IPS-15b (cell line): ENCODE measurements at regions not wholly inside any gene's neighbourhood (a gene's known extent, or its start where the extent isn't known, plus 50 kb on each side); places are given as distances from the start of the nearest gene placed in this dataset.

Experiments
- H3K27me3 ChIP-seq: one replicate; pipeline ENCODE4 v1.6.1; 2013; ENCODE audit warnings: low read length; ENCODE audit not compliant: control insufficient read depth, insufficient read depth
- H3K36me3 ChIP-seq: one replicate; pipeline ENCODE4 v1.6.1; 2013; ENCODE audit warnings: low read length; ENCODE audit not compliant: control insufficient read depth, insufficient read depth
- H3K4me1 ChIP-seq: one replicate; pipeline ENCODE4 v1.6.1; 2013; ENCODE audit warnings: mild to moderate bottlenecking, low read length; ENCODE audit not compliant: control insufficient read depth, insufficient read depth
- H3K4me3 ChIP-seq: one replicate; pipeline ENCODE4 v1.5.1; 2013; ENCODE audit warnings: low read depth, low read length
- H3K9ac ChIP-seq: one replicate; pipeline ENCODE4 v1.6.1; 2013; ENCODE audit warnings: low read depth, mild to moderate bottlenecking, low read length
- H3K9me3 ChIP-seq: one replicate; pipeline ENCODE4 v1.6.1; 2013; ENCODE audit warnings: mild to moderate bottlenecking, low read length; ENCODE audit not compliant: control insufficient read depth, insufficient read depth

DNA sequence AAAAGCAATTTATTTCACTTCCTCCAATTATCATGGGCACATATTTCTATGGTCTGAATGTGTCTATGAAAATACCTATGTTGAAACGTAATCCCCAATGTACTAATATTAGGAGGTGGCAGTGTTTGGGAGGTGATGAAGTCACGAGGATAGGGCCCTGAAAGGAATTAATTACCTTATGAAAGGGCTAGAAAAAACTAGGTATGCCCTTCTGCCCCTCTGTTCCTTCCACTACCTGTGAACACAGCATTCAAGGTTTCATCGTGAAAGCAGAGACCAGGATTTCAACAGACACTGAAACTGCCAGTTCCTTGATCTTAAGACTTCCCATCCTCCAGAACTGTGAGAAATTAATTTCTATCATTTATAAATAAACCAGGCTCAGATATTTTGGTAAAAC is 1037.1 kb upstream of the C9orf72 start:
- no peaks in the 10 kb centered on the region for H3K4me1 ChIP-seq
- no peaks in the 10 kb centered on the region for H3K9me3 ChIP-seq
- no peaks in the 10 kb centered on the region for H3K36me3 ChIP-seq
- H3K9ac ChIP-seq: no peak overlapping the region
- no peaks in the 10 kb centered on the region for H3K27me3 ChIP-seq
- H3K4me3 ChIP-seq: no peak overlapping the region

DNA sequence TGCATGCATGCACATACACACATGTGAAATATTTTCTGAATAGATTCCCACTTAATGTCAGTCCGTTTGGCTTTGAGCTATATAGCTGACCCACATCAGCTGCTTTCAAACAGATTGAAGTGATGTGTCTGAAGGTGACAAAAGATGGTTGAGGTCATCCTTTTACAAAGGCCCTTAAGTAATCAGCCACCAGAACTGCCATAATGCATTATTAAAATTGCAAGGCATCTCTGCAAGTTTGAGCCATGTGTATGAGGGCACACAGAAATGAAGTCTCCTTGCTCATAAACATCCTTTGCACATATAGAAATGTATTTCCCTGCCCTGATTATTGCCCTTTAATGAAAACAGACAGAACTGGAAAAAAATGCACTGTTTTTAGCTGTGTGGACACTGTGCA is 1043.0 kb upstream of the C9orf72 start:
- Histone ChIP-seq H3K36me3 (no peaks in the 10 kb centered on the region), H3K9me3 (no peaks in the 10 kb centered on the region), H3K27me3 (no peaks in the 10 kb centered on the region), H3K9ac (no peak overlapping the region), H3K4me1 (no peaks in the 10 kb centered on the region), H3K4me3 (no peak overlapping the region)

DNA sequence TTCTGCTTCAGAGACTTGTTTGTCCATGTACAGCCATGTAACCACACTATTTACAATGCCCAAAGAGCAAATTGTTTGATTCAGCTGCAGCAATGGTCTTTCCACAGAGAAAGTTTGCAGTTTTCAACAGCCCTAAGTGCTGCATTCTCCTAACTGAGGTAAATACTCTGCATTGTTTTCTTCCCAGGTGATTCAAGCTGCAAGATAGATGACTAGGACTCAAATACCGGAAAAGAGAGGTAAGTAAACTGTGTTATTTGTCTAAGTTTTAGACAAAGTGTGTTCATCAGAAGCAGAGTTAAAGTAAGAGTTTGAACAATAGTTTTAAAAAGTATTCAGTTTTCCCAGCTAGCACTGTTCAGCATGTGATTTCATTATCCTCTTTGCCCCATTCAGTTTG is 1046.7 kb upstream of the C9orf72 start:
- no peak overlapping the region for H3K9ac ChIP-seq
- H3K27me3 ChIP-seq: no peaks in the 10 kb centered on the region
- no peak overlapping the region for H3K4me3 ChIP-seq
- no peaks in the 10 kb centered on the region for H3K36me3 ChIP-seq
- no peaks in the 10 kb centered on the region for H3K4me1 ChIP-seq
- no peaks in the 10 kb centered on the region for H3K9me3 ChIP-seq

DNA sequence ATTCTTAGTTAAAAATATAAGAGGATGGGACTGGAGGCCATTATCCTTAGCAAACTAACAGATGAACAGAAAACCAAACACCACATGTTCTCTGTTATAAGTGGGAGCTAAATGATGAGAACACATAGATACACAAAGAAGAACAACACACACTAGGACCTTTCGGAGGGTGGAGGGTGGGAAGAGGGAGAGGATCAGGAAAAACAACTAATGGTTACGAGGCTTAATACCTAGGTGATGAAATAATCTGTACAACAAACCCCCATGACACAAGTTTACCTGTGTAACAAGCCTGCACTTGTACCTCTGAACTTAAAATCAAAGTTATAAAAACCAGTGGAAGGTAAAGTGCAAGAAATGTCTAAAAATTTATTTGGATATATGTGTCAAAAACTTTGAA is 1047.4 kb upstream of the C9orf72 start:
- no peak overlapping the region for H3K9ac ChIP-seq
- H3K27me3 ChIP-seq: no peaks in the 10 kb centered on the region
- no peaks in the 10 kb centered on the region for H3K36me3 ChIP-seq
- no peaks in the 10 kb centered on the region for H3K4me1 ChIP-seq
- H3K9me3 ChIP-seq: no peaks in the 10 kb centered on the region
- no peak overlapping the region for H3K4me3 ChIP-seq

DNA sequence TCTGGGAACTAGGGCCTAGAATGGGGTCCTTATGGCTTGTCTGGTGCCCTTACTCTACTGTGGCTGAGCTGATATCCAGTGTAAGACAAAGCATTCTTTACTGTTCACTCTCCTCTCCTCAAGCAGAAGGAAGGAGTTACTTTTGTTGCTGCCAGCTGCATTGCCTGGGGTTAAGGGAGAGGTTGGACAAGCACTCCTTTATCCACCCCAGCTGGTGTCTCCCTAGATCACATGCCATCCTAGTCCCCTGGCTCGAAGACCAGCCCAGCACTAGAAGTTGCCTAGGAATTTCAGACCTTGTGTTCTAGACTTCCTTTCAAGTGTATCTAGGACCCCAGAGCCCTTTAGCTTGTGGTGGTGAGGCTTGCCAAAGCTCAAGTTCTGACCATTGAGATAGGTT is 1051.5 kb upstream of the C9orf72 start:
- Histone ChIP-seq H3K4me3 (no peak overlapping the region), H3K4me1 (no peaks in the 10 kb centered on the region), H3K9ac (no peak overlapping the region), H3K9me3 (no peaks in the 10 kb centered on the region), H3K36me3 (no peaks in the 10 kb centered on the region), H3K27me3 (no peaks in the 10 kb centered on the region)

DNA sequence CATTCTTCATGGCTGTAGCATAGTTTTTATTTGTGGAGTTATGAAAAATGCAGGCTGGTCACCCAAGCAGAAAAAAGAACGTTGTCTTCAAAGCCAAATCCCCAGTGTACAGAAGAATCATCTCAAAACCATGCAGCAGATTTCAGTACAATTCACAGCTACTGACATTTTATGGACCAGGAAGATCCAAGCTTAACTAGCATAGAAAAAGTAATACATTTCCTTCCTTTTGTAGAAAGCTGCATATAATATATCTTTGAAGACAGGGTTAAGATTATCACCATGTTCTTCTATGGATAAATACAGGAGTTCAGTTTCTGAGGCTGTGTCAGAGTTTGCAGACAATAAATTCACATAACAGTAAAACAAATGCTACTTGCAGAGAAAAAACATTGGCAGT is 1054.8 kb upstream of the C9orf72 start:
- no peaks in the 10 kb centered on the region for H3K36me3 ChIP-seq
- H3K4me1 ChIP-seq: no peaks in the 10 kb centered on the region
- no peak overlapping the region for H3K4me3 ChIP-seq
- H3K9me3 ChIP-seq: no peaks in the 10 kb centered on the region
- H3K27me3 ChIP-seq: no peaks in the 10 kb centered on the region
- H3K9ac ChIP-seq: no peak overlapping the region

DNA sequence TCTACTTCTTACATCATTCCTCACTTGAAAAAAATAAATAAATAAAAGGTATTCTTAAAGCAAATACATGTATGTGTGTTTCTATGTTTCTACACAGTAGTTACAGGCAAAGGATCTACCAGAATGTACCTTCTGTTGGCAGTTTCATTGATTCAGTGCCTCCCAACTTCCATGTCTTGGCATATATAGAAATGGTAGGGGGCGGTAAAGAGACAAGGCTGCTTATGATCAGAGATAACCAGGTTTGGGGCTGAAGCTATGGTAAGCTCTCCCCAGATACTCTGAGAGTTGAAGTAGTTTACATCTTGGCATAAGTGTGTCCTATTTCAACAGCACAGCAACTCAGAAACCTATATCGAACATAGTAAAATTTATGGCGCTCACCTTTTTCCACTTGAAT is 1075.4 kb upstream of the C9orf72 start:
- no peaks in the 10 kb centered on the region for H3K36me3 ChIP-seq
- H3K27me3 ChIP-seq: no peaks in the 10 kb centered on the region
- no peak overlapping the region for H3K4me3 ChIP-seq
- H3K4me1 ChIP-seq: peaks cover 9% of the 10 kb centered on the region
- no peak overlapping the region for H3K9ac ChIP-seq
- no peaks in the 10 kb centered on the region for H3K9me3 ChIP-seq

DNA sequence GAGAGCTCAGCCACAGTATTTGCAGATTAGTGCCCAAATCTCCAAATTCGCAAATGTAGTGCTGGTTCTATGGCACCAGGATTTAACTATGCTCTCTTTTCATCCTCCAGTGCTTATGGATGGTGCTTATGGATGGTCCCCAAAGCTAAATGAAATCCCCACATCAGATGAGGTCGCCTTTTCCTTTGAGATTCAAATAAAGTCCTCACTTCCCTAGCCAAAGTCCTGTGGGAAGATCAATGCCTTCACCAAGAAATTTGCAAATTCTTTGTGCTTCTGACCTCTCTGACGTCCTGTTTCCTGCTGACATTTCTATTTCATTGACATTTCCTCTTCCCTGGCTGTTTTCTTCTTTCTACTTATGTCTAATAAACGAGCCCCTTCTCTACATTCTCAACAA is 1077.0 kb upstream of the C9orf72 start:
- H3K9me3 ChIP-seq: no peaks in the 10 kb centered on the region
- peaks cover 9% of the 10 kb centered on the region for H3K4me1 ChIP-seq
- H3K9ac ChIP-seq: no peak overlapping the region
- no peak overlapping the region for H3K4me3 ChIP-seq
- no peaks in the 10 kb centered on the region for H3K27me3 ChIP-seq
- H3K36me3 ChIP-seq: no peaks in the 10 kb centered on the region

DNA sequence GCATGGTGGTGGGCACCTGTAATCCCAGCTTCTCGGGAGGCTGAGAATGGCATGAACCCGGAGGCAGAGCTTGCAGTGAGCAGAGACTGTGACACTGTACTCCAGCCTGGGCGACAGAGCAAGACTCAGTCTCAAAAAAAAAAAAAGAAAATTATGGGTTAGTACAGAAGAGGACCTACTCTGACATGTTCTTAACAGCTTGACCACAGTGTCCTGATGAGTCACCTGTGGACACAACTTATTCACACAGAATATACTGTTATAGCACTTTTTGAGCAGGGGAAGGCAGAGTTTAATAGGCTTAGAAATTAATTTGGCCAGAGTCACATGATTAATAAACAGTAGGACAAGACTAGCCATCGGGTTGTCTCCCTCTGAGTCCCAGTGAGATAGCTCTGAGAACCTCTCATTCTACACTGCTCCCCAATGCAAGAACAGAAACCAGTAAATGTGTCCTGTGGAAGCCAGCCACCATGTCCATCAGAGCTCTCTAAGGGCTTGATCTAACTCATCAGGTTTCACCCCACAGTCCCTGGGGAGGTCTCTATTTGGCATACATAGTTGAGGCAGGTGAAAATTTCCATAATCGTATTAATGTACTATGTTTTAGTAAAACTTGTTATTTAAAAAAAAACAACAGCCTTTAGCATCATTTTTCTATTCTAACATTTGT is 1077.9 kb upstream of the C9orf72 start:
- no peaks in the 10 kb centered on the region for H3K27me3 ChIP-seq

DNA sequence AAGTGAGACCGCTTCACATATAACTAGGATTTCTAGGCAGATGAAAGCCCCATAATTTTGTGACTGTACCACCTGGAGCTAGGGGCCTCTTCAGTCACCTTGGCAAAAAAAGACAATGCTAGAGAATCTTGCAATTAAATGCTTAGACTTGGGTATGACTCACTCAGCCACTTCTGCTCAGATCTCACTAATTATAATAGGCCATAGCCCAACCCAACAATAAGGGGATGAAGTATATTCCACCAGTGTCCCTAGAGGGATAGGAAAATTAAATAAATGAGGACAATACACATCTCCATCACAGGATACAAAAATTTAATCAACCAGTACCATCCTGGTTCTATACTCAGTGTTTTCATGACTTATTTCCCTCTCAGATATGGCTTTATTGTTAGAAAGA is 1079.9 kb upstream of the C9orf72 start:
- H3K9me3 ChIP-seq: no peaks in the 10 kb centered on the region
- H3K4me3 ChIP-seq: no peak overlapping the region
- peaks cover 9% of the 10 kb centered on the region for H3K4me1 ChIP-seq
- no peaks in the 10 kb centered on the region for H3K27me3 ChIP-seq
- no peaks in the 10 kb centered on the region for H3K36me3 ChIP-seq
- H3K9ac ChIP-seq: no peak overlapping the region

More for the DNA sequence above, 1077.9 kb upstream of the C9orf72 start:
- H3K9ac ChIP-seq: no peak overlapping the region
- H3K9me3 ChIP-seq: no peaks in the 10 kb centered on the region
- H3K36me3 ChIP-seq: no peaks in the 10 kb centered on the region
- H3K4me3 ChIP-seq: no peak overlapping the region
- peaks cover 9% of the 10 kb centered on the region for H3K4me1 ChIP-seq

DNA sequence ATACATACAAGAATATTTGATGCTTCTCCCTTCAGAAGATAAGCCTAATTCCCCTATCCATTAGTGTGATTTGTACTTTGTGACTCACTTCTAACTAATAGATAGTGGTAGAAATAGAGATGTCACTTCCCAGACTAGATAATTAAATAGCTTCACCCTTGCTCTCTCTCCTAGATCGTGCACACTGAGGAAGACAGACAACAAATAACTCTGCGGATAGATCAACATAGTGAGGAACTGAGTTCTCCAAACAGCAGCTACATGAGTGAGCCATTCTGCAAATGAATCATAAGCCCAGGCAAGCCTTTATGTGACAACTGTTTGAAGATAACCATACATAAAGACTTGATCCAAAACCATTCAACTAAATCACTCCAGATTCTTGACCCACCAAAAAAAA is 1083.4 kb upstream of the C9orf72 start:
- Histone ChIP-seq H3K4me3 (no peak overlapping the region), H3K27me3 (no peaks in the 10 kb centered on the region), H3K4me1 (no peaks in the 10 kb centered on the region), H3K36me3 (no peaks in the 10 kb centered on the region), H3K9ac (no peak overlapping the region), H3K9me3 (no peaks in the 10 kb centered on the region)

DNA sequence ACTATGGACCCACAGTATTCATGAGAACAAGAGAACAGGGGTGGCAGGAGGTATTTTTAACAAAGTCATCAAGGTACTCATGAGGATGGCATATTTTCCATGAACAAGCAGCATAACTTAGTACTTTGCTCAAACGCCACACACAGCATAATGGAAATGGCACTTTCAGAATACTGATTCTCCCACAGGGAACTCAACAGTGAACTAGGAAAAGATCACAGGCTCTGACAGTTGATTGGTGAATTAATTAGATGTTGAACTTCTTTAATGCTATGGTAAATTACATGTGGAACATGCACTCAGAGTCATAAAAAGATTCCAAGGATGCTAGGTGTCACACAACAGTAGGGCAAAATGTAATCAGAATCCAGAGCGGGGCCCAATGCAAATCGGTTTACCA is 1088.6 kb upstream of the C9orf72 start:
- Histone ChIP-seq H3K27me3 (no peaks in the 10 kb centered on the region), H3K4me1 (no peaks in the 10 kb centered on the region), H3K4me3 (no peak overlapping the region), H3K36me3 (no peaks in the 10 kb centered on the region), H3K9ac (no peak overlapping the region), H3K9me3 (no peaks in the 10 kb centered on the region)
